ENCODE measurements at regions not wholly inside any gene's neighbourhood (a gene's known extent, or its start where the extent isn't known, plus 50 kb on each side); places are given as distances from the start of the nearest gene placed in this dataset.

- Histone ChIP-seq H4K20me1 (ENCODE audit: insufficient read depth) (no peaks in the 10 kb centered on the region), H3K27me3 (ENCODE audit: insufficient read depth, low read depth, low read length) (no peaks in the 10 kb centered on the region), H3K9me3 (ENCODE audit: low read length) (no peaks in the 10 kb centered on the region), H3K4me3 (ENCODE audit: low read length) (no peak overlapping the region), H3F3A (ENCODE audit: insufficient read depth, low read length, poor library complexity, severe bottlenecking) (no peaks in the 10 kb centered on the region), H3K4me2 (ENCODE audit: low read length) (no peak overlapping the region), H3K36me3 (ENCODE audit: insufficient read depth, low read length) (no peaks in the 10 kb centered on the region), H3K79me2 (replicated peaks; ENCODE audit: insufficient read depth, low read length) (no peaks in the 10 kb centered on the region), H3K9me2 (ENCODE audit: insufficient read depth, low read length) (no peaks in the 10 kb centered on the region), H3K27ac (ENCODE audit: low read length) (no peak overlapping the region), H3K9ac (ENCODE audit: low read length) (no peak overlapping the region), H2AFZ (ENCODE audit: low read depth, low read length) (no peak overlapping the region)
- TF ChIP-seq MXI1 (conservative IDR thresholded peaks at IDR 0.05; ENCODE audit: poor library complexity, severe bottlenecking) (no peak), EZH2 (IDR thresholded peaks at IDR 0.05; ENCODE audit: borderline replicate concordance, insufficient read depth, low read length, poor library complexity, severe bottlenecking) (no peak), RAD21 (conservative IDR thresholded peaks at IDR 0.05) (no peak), REST (IDR thresholded peaks at IDR 0.05; ENCODE audit: borderline replicate concordance) (no peak), TAF1 (IDR thresholded peaks at IDR 0.05; ENCODE audit: low read depth) (no peak), SMC3 (conservative IDR thresholded peaks at IDR 0.05; ENCODE audit: poor library complexity) (no peak), POLR2AphosphoS5 (IDR thresholded peaks at IDR 0.05) (no peak), EP300 (conservative IDR thresholded peaks at IDR 0.05; ENCODE audit: poor library complexity, severe bottlenecking) (no peak), CTCF (IDR thresholded peaks at IDR 0.05; ENCODE audit: poor library complexity, severe bottlenecking) (no peak)
Measured at GRCh38 chr16:63018581-63019223, 982.5 kb upstream of the CDH8 start.

GRCh38 chr16:63008688-63009087 is 972.5 kb upstream of the CDH8 start:
- Histone ChIP-seq H3K9me2 (ENCODE audit: insufficient read depth, low read length) (no peaks in the 10 kb centered on the region), H3K9me3 (ENCODE audit: low read length) (no peaks in the 10 kb centered on the region), H4K20me1 (ENCODE audit: insufficient read depth) (no peaks in the 10 kb centered on the region), H2AFZ (ENCODE audit: low read depth, low read length) (no peak overlapping the region), H3K79me2 (replicated peaks; ENCODE audit: insufficient read depth, low read length) (no peaks in the 10 kb centered on the region), H3K36me3 (ENCODE audit: insufficient read depth, low read length) (no peaks in the 10 kb centered on the region), H3K27me3 (ENCODE audit: insufficient read depth, low read depth, low read length) (no peaks in the 10 kb centered on the region), H3K4me3 (ENCODE audit: low read length) (no peak overlapping the region), H3K4me2 (ENCODE audit: low read length) (no peak overlapping the region), H3F3A (ENCODE audit: insufficient read depth, low read length, poor library complexity, severe bottlenecking) (no peaks in the 10 kb centered on the region), H3K27ac (ENCODE audit: low read length) (no peak overlapping the region), H3K9ac (ENCODE audit: low read length) (no peak overlapping the region)
- TF ChIP-seq EP300 (conservative IDR thresholded peaks at IDR 0.05; ENCODE audit: poor library complexity, severe bottlenecking) (no peak), RAD21 (conservative IDR thresholded peaks at IDR 0.05) (no peak), SMC3 (conservative IDR thresholded peaks at IDR 0.05; ENCODE audit: poor library complexity) (no peak), POLR2AphosphoS5 (IDR thresholded peaks at IDR 0.05) (no peak), EZH2 (IDR thresholded peaks at IDR 0.05; ENCODE audit: borderline replicate concordance, insufficient read depth, low read length, poor library complexity, severe bottlenecking) (no peak), REST (IDR thresholded peaks at IDR 0.05; ENCODE audit: borderline replicate concordance) (no peak), TAF1 (IDR thresholded peaks at IDR 0.05; ENCODE audit: low read depth) (no peak), CTCF (IDR thresholded peaks at IDR 0.05; ENCODE audit: poor library complexity, severe bottlenecking) (no peak), MXI1 (conservative IDR thresholded peaks at IDR 0.05; ENCODE audit: poor library complexity, severe bottlenecking) (no peak)
